A673 (cell line): ENCODE measurements at regions not wholly inside any gene's neighbourhood (a gene's known extent, or its start where the extent isn't known, plus 50 kb on each side); places are given as distances from the start of the nearest gene placed in this dataset.

Source experiments
- BruUV-seq: library from RNA; stranded (reverse); fragments of 400-500 nt; replicated peaks from 2 replicates; lab custom pipeline; 2021; lab: Mats Ljungman, UMichigan
- CTCF ChIA-PET: fragments of 300-600 bp; sonication (Branson Sonifier 250); formaldehyde crosslinking; loops from one replicate; lab custom pipeline; 2022; ENCODE audit warnings: antibody characterized with exemption; lab: Charles Lee
- POLR2A ChIA-PET: fragments of 300-600 bp; sonication (Branson Sonifier 250); formaldehyde crosslinking; loops from one replicate; lab custom pipeline; 2022; ENCODE audit warnings: antibody characterized with exemption; ENCODE audit not compliant: low non-redundant PET; lab: Charles Lee
- DNase-seq: peaks from one replicate; pipeline ENCODE4 v3.0.0-alpha.2; 2015; ENCODE audit warnings: low spot score
- H3K27ac ChIP-seq: fragments of 200-600 bp; sonication (generic); 2 replicates; pipeline ENCODE4 v1.5.1; 2016; ENCODE audit warnings: mixed run types, low read depth, mild to moderate bottlenecking, mixed read lengths, antibody characterized with exemption, low read length; ENCODE audit not compliant: poor library complexity, severe bottlenecking
- H3K27me3 ChIP-seq: fragments of 200-600 bp; sonication (generic); replicated peaks from 2 replicates; pipeline ENCODE4 v1.6.1; 2017; ENCODE audit warnings: mixed run types, low read depth, mild to moderate bottlenecking, mixed read lengths, antibody characterized with exemption, low read length; ENCODE audit not compliant: insufficient read depth, poor library complexity
- H3K36me3 ChIP-seq: fragments of 200-600 bp; sonication (generic); 2 replicates; pipeline ENCODE4 v1.6.1; 2016; ENCODE audit warnings: mixed run types, mild to moderate bottlenecking, mixed read lengths, antibody characterized with exemption, low read length; ENCODE audit not compliant: insufficient read depth, poor library complexity, severe bottlenecking
- H3K4me1 ChIP-seq: fragments of 200-600 bp; sonication (generic); 2 replicates; pipeline ENCODE4 v1.6.1; 2017; ENCODE audit warnings: mixed run types, mild to moderate bottlenecking, mixed read lengths, antibody characterized with exemption, low read length; ENCODE audit not compliant: insufficient read depth, poor library complexity, severe bottlenecking
- H3K4me3 ChIP-seq: fragments of 200-600 bp; sonication (generic); 2 replicates; pipeline ENCODE4 v1.5.1; 2016; ENCODE audit warnings: low read depth, mixed run types, mild to moderate bottlenecking, mixed read lengths, low read length; ENCODE audit not compliant: poor library complexity, severe bottlenecking
- H3K9me3 ChIP-seq: fragments of 200-600 bp; sonication (generic); 2 replicates; pipeline ENCODE4 v1.6.1; 2016; ENCODE audit warnings: mixed run types, low read depth, mild to moderate bottlenecking, mixed read lengths, antibody characterized with exemption, low read length; ENCODE audit not compliant: poor library complexity, severe bottlenecking
- EZH2 ChIP-seq: fragments of 200-600 bp; sonication (generic); IDR thresholded peaks from 2 replicates; pipeline ENCODE4 v1.6.1; 2017; ENCODE audit warnings: borderline replicate concordance, low read depth, mild to moderate bottlenecking, mixed read lengths, antibody characterized with exemption, low read length; ENCODE audit not compliant: poor library complexity, severe bottlenecking
- intact Hi-C: fragments of 100-400 bp; cut with micrococcal nuclease; formaldehyde crosslinking; loops from one replicate; pipeline ENCODE4 v1.10.0; 2022; ENCODE audit not compliant: unreplicated experiment
- TF ChIP-seq, protein P1 (sequence below): fragments of 300-800, 200-600 bp; sonication (generic); conservative IDR thresholded peaks from 2 replicates; pipeline ENCODE4 v1.5.1; 2017; ENCODE audit warnings: low read depth, mild to moderate bottlenecking, antibody characterized with exemption, low read length, moderate library complexity, mixed read lengths

DNA sequence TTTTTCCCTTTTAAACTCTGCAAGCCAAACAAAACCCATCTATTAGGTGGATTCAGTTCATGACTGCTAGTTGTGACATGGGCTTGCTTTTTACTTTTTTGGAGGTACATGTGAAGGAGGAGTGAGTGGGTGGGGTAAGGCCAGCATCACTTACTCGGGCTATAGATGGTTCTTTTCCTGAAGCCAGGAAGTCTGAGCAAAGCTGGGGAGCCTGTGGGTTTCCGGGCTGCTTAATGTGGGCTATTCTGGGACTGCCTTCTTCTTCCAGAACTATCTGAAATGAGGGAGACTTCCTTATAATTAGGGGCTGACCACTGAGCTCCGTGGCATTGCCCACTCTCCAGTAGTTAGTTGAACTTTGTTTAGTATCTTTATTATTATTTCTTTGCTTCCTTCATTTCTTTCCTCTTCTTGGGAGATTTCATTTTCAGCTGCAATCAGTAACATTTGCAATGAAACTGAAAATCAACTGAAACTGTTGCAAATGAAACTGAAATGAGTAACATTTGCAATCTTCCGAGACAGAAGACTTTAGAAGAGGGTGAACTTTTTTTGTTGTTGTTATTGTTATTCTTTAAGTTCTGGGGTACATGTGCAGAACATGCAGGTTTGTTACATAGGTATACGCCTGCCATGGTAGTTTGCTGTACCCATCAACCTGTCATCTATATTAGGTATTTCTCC, 204.9 kb downstream of the LRRC70 start:
- no peak for DNase-seq
- TF ChIP-seq, protein P1, sequence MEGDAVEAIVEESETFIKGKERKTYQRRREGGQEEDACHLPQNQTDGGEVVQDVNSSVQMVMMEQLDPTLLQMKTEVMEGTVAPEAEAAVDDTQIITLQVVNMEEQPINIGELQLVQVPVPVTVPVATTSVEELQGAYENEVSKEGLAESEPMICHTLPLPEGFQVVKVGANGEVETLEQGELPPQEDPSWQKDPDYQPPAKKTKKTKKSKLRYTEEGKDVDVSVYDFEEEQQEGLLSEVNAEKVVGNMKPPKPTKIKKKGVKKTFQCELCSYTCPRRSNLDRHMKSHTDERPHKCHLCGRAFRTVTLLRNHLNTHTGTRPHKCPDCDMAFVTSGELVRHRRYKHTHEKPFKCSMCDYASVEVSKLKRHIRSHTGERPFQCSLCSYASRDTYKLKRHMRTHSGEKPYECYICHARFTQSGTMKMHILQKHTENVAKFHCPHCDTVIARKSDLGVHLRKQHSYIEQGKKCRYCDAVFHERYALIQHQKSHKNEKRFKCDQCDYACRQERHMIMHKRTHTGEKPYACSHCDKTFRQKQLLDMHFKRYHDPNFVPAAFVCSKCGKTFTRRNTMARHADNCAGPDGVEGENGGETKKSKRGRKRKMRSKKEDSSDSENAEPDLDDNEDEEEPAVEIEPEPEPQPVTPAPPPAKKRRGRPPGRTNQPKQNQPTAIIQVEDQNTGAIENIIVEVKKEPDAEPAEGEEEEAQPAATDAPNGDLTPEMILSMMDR, result no peak
- TF ChIP-seq EZH2, result no peak
- no TSS peak for BruUV-seq
- no peaks in the 10 kb centered on the region for H3K36me3 ChIP-seq
- intact Hi-C loops, result no loop called here
- H3K4me1 ChIP-seq, result no peaks in the 10 kb centered on the region
- H3K27me3 ChIP-seq, result no peaks in the 10 kb centered on the region
- ChIA-PET POLR2A (no interaction called here), CTCF (no interaction called here)
- no peak overlapping the region for H3K4me3 ChIP-seq
- no peak overlapping the region for H3K27ac ChIP-seq
- H3K9me3 ChIP-seq, result no peaks in the 10 kb centered on the region

DNA sequence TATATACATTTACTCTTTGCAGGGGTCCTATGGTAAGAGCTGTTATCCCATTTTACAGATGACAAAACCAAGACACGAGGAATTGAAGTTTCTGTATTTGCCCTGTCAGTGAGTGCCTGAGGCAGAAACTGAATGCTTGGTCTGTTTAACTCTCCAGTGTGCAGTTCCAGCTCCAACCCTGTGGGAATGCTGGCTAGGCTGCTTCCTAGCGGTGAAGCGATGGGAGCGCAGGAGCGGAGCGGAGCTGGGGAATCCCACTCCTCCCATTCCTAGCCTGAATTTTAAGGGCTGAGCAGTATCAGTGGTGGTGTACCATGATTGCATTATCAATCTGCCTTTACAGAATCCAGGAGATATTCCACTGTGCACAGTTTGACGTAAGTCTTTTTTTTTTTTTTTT, 202.3 kb downstream of the LRRC70 start:
- DNase-seq, result peak; percentile 33
- Histone ChIP-seq H3K9me3 (no peaks in the 10 kb centered on the region), H3K4me1 (no peaks in the 10 kb centered on the region), H3K27me3 (no peaks in the 10 kb centered on the region), H3K4me3 (no peak overlapping the region), H3K36me3 (no peaks in the 10 kb centered on the region), H3K27ac (no peak overlapping the region)
- BruUV-seq, result no TSS peak
- ChIA-PET POLR2A (no interaction called here), CTCF (no interaction called here)
- TF ChIP-seq EZH2, result no peak
- TF ChIP-seq, protein P1, result peak; percentile 40
- intact Hi-C loops, result no loop called here

DNA sequence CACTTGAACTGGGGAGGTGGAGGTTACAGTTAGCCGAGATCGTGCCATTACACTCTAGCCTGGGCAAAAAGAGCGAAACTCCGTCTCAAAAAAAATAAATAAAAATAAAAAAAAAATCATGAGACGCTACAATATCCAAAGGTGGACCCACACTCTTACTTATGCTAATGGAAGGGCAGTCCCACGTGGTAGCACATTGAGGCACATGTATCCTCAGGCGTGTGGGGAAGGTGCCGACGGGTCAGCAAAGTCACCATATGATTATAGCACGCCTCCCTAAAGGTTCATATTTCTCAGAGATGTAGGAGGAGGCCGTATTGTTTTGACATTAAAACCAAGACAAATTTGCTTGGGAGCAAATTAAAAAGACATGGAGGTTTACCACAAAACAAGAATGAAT, 201.6 kb downstream of the LRRC70 start:
- no peak overlapping the region for H3K4me3 ChIP-seq
- no peaks in the 10 kb centered on the region for H3K4me1 ChIP-seq
- TF ChIP-seq, protein P1, result no peak
- no peak for TF ChIP-seq EZH2
- no peak overlapping the region for H3K27ac ChIP-seq
- POLR2A ChIA-PET, result no interaction called here
- no TSS peak for BruUV-seq
- intact Hi-C loops, result no loop called here
- DNase-seq, result no peak
- no peaks in the 10 kb centered on the region for H3K9me3 ChIP-seq
- H3K27me3 ChIP-seq, result no peaks in the 10 kb centered on the region
- no peaks in the 10 kb centered on the region for H3K36me3 ChIP-seq
- CTCF ChIA-PET, result interaction anchor here (1.8 kb wide), 1 partner anchor 320 kb away, joined by 10 read pairs; no protein-coding TSS in a partner anchor
